ENCODE measurements at regions not wholly inside any gene's neighbourhood (a gene's known extent, or its start where the extent isn't known, plus 50 kb on each side); places are given as distances from the start of the nearest gene placed in this dataset.
"Not testable (repeated sequence)": the region's sequence is repeated elsewhere in the genome, so short reads cannot be mapped to it uniquely, and the experiment has no call there.

DNA sequence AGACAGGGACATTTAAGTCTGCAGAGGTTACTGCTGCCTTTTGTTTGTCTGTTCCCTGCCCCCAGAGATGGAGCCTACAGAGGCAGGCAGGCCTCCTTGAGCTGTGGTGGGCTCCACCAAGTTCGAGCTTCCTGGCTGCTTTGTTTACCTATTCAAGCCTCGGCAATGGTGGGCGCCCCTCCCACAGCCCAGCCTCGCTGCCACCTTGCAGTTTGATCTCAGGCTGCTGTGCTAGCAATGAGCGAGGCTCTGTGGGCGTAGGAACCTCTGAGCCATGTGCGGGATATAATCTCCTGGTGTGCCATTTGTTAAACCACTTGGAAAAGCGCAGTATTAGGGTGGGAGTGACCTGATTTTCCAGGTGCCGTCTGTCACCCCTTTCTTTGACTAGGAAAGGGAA, 942.8 kb upstream of the CELF2 start:
- H3K4me1 Mint-ChIP-seq; H3K36me3 Mint-ChIP-seq (ENCODE audit: insufficient read depth); DNase-seq (ENCODE audit: low spot score in 2 of 2); H3K4me3 Mint-ChIP-seq; H3K9me3 Mint-ChIP-seq; H3K27ac Mint-ChIP-seq (ENCODE audit: low read depth); ATAC-seq (replicated peaks; ENCODE audit: extremely low read depth, poor library complexity, severe bottlenecking); H3K27me3 Mint-ChIP-seq: not testable (repeated sequence)

DNA sequence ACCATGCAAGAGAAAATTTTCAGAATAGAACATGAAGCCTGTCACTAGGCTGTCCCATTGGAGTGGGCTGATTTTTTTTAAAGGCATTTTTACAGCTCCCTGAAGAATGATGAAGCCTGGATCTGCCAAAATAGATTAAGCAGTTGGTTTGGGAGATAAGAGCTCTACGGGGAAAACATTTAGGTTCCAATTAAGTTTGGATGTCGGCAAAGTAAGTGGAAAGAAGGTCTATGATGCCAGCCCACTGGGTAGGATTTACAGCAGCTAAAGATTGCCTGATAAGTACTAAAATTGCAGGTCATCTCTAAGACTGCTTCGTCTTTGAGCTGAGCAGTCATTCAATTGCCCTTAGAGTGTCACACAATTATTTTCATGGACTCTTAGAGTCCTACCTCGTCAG, 939.2 kb upstream of the CELF2 start:
- no peak for DNase-seq (ENCODE audit: low spot score in 2 of 2)
- H3K27ac Mint-ChIP-seq (ENCODE audit: low read depth), result no peak overlapping the region

DNA sequence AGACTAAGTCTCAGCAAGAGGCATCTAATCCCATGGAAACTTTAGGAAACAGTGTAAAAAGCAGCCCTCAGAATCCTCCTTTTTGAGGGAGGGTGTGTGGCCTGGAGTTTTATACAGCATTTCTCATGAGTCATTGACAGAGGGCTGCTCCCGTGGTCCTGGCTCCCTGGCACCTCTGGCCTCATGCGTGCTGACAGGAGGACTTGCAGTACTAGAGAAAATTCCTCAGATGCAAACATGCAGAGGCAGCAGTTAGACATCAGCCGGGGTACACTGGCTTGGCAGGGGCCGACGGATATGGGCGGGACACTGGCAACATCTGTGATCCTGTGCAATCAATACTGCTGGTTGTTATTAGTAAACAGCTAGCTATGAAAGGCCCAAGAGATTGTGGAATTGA, 925.1 kb upstream of the CELF2 start:
- H3K4me1 Mint-ChIP-seq, result no peaks in the 10 kb centered on the region
- peaks cover 7% of the 10 kb centered on the region for H3K9me3 Mint-ChIP-seq
- H3K4me3 Mint-ChIP-seq, result no peak overlapping the region
- H3K27ac Mint-ChIP-seq (ENCODE audit: low read depth), result no peak overlapping the region
- no peaks in the 10 kb centered on the region for H3K36me3 Mint-ChIP-seq (ENCODE audit: insufficient read depth)
- DNase-seq (ENCODE audit: low spot score in 2 of 2) (no peak), ATAC-seq (replicated peaks; ENCODE audit: extremely low read depth, poor library complexity, severe bottlenecking) (no peak)
- no peaks in the 10 kb centered on the region for H3K27me3 Mint-ChIP-seq

More for the DNA sequence above, 939.2 kb upstream of the CELF2 start:
- no peak for ATAC-seq (replicated peaks; ENCODE audit: extremely low read depth, poor library complexity, severe bottlenecking)
- Mint-ChIP-seq H3K9me3 (peaks cover 5% of the 10 kb centered on the region), H3K4me3 (no peak overlapping the region), H3K4me1 (no peaks in the 10 kb centered on the region), H3K36me3 (ENCODE audit: insufficient read depth) (no peaks in the 10 kb centered on the region), H3K27me3 (no peaks in the 10 kb centered on the region)

DNA sequence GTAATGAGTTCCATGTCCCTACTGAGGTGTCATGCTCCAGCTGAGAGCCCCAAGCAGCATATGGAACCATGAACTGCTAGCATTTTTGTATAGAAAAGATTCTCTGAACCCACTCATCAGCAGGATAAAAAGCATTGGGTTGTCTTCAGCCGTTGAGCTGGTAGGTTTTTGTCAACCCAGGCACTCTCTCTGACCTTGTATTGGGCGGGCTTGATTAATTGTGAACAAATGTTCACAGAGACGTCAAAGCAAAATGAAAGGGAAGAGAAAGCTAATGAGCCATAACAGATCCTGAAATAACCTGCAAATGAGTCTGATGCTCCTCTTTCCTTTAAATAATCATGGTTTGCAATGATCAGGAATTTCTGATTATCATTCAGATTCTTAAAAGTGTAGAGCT, 924.7 kb upstream of the CELF2 start:
- Mint-ChIP-seq H3K4me1 (no peaks in the 10 kb centered on the region), H3K27ac (ENCODE audit: low read depth) (no peak overlapping the region), H3K36me3 (ENCODE audit: insufficient read depth) (no peaks in the 10 kb centered on the region), H3K27me3 (no peaks in the 10 kb centered on the region), H3K9me3 (peaks cover 7% of the 10 kb centered on the region), H3K4me3 (no peak overlapping the region)
- DNase-seq (ENCODE audit: low spot score in 2 of 2), result no peak
- no peak for ATAC-seq (replicated peaks; ENCODE audit: extremely low read depth, poor library complexity, severe bottlenecking)

DNA sequence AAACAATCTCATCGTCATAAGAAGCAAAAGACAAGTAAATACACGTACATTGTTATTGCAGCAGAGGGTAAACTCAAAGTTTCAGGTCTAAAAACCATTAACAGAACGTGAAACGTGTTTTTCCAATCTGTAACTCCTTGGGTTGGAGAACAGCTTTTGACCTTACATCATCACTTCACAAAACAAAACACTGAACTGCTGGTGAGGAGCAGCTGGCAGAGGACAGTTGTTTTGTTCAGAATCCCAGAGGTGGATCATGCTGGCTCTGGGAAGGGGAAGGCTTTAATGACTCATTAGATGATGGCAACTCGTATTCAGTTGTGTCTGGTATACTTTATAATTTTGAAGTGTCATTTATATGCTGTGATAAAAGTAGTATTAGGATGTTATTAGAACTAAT, 923.0 kb upstream of the CELF2 start:
- no peaks in the 10 kb centered on the region for H3K4me1 Mint-ChIP-seq

DNA sequence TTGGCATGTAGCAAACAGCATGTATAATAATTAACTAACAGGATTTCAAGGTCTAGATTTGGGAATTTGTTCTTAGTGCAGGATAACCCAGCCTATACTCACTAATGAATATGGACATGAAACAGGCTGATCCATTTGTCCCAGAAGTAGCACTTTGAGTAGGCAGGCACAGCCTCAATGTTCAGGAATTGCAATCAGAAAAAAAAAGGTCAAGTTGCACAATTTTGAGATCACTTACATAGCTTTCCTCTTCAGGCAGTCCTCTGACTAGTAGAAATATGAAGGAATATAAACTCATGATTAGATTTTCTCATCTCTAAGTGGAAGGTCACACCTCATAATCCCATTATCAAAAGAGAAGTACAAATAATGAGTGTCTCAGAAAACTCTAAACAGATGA, 921.4 kb upstream of the CELF2 start:
- ATAC-seq (replicated peaks; ENCODE audit: extremely low read depth, poor library complexity, severe bottlenecking) (no peak), DNase-seq (ENCODE audit: low spot score in 2 of 2) (no peak)
- H3K27ac Mint-ChIP-seq (ENCODE audit: low read depth), result no peak overlapping the region
- no peaks in the 10 kb centered on the region for H3K9me3 Mint-ChIP-seq
- no peaks in the 10 kb centered on the region for H3K27me3 Mint-ChIP-seq
- H3K36me3 Mint-ChIP-seq (ENCODE audit: insufficient read depth), result no peaks in the 10 kb centered on the region
- H3K4me3 Mint-ChIP-seq, result no peak overlapping the region
- H3K4me1 Mint-ChIP-seq, result no peaks in the 10 kb centered on the region

More for the DNA sequence above, 923.0 kb upstream of the CELF2 start:
- Mint-ChIP-seq H3K9me3 (peaks cover 7% of the 10 kb centered on the region), H3K36me3 (ENCODE audit: insufficient read depth) (no peaks in the 10 kb centered on the region), H3K27ac (ENCODE audit: low read depth) (no peak overlapping the region), H3K27me3 (no peaks in the 10 kb centered on the region), H3K4me3 (no peak overlapping the region)
- ATAC-seq (replicated peaks; ENCODE audit: extremely low read depth, poor library complexity, severe bottlenecking), result no peak
- DNase-seq (ENCODE audit: low spot score in 2 of 2), result no peak

DNA sequence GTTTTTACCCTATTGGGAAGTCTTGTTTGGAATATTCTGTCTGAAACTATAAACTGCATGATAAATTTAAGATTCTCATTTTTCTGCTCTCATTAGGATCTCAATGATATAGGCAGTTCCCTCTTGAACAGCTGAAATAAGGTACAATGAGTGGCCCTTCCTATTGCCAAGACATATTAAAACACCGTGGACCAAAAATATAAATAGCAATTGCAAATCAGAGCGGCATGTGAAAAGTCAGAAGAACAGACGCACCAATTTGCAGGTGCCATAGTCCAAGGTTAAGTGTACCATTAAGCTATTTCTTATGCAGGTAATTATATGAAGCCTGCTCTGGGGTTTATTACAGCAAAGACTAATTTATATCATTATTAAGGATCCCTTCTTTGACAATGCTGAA, 920.8 kb upstream of the CELF2 start:
- no peak for ATAC-seq (replicated peaks; ENCODE audit: extremely low read depth, poor library complexity, severe bottlenecking)
- Mint-ChIP-seq H3K4me1 (no peaks in the 10 kb centered on the region), H3K36me3 (ENCODE audit: insufficient read depth) (no peaks in the 10 kb centered on the region), H3K4me3 (no peak overlapping the region), H3K9me3 (no peaks in the 10 kb centered on the region), H3K27me3 (no peaks in the 10 kb centered on the region), H3K27ac (ENCODE audit: low read depth) (no peak overlapping the region)
- no peak for DNase-seq (ENCODE audit: low spot score in 2 of 2)

DNA sequence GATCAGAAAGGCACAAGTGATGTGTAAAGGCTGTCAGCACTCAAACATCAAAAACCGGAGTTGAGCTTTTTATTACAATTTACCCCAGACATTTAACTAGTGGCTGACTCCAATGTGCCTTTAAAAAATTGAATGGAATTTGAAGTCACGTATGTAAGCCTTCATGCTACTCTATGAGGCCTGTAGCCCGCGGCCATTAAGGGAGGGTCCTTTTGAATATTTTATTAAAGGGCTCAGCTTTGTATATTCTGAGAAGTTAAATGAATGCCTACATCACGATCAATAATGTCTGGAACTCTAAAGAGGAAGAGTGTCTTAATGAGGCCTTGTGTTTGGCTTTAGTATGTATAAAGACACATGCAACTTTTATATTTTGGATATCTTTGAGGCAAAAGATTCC, 916.6 kb upstream of the CELF2 start:
- Mint-ChIP-seq H3K9me3 (peaks cover 5% of the 10 kb centered on the region), H3K36me3 (ENCODE audit: insufficient read depth) (no peaks in the 10 kb centered on the region), H3K27ac (ENCODE audit: low read depth) (no peak overlapping the region), H3K4me1 (no peaks in the 10 kb centered on the region), H3K4me3 (no peak overlapping the region), H3K27me3 (no peaks in the 10 kb centered on the region)
- DNase-seq (ENCODE audit: low spot score in 2 of 2), result no peak
- ATAC-seq (replicated peaks; ENCODE audit: extremely low read depth, poor library complexity, severe bottlenecking), result no peak

DNA sequence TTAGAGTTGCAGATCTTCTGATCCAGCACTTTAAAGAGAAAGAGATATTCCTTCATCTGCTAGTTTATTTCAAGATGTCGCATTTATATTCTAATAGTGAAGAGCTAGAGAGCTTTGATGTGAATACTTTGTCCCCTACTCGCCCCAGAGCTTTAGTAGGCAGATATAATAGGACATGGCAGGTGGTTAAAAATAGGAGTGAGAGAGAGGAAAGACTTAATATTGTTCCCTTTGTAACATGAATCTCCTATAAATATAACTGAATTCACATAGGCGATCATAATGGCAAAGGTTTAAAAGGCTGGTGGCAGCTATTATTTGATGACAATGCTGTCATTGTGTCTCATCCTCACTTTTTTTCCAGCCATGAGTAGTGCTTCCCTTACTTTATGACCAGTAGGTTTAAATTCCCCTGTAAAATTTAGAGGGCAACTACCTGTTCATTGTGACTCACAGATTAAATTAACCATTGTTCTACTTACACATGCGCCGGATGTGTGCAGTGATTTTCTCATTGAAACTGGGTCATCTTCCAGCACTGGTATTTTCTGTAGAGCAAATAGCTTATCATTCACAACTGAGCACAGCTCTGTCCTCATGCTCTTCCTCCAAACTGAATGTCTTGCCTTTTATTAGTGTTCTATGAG, 906.7 kb upstream of the CELF2 start:
- no peak for ATAC-seq (replicated peaks; ENCODE audit: extremely low read depth, poor library complexity, severe bottlenecking)
- Mint-ChIP-seq H3K9me3 (peaks cover 4% of the 10 kb centered on the region), H3K27me3 (no peaks in the 10 kb centered on the region), H3K4me3 (no peak overlapping the region), H3K36me3 (ENCODE audit: insufficient read depth) (no peaks in the 10 kb centered on the region), H3K4me1 (no peaks in the 10 kb centered on the region), H3K27ac (ENCODE audit: low read depth) (no peak overlapping the region)
- no peak for DNase-seq (ENCODE audit: low spot score in 2 of 2)

DNA sequence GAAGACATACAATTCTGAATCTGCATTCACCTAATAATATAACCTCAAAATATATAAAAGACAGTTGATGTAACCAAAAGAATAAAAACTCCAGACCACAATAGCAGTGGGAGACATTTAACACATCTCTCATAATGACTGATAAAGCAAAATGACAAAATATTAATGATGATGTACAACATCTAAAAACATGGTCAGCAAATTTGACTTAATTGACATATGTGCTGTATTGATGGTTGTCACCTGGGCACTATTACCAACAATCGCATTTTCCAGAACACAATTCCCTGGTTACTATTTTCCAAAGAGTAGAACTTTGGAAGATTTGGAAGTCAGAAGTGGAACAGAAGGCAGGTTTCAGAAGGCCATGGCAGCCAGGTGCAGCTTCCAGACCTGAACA, 899.5 kb upstream of the CELF2 start:
- Mint-ChIP-seq H3K9me3 (peaks cover 10% of the 10 kb centered on the region), H3K4me3 (no peak overlapping the region), H3K27ac (ENCODE audit: low read depth) (no peak overlapping the region), H3K27me3 (no peaks in the 10 kb centered on the region), H3K4me1 (no peaks in the 10 kb centered on the region), H3K36me3 (ENCODE audit: insufficient read depth) (no peaks in the 10 kb centered on the region)
- DNase-seq (ENCODE audit: low spot score in 2 of 2) (no peak), ATAC-seq (replicated peaks; ENCODE audit: extremely low read depth, poor library complexity, severe bottlenecking) (no peak)

DNA sequence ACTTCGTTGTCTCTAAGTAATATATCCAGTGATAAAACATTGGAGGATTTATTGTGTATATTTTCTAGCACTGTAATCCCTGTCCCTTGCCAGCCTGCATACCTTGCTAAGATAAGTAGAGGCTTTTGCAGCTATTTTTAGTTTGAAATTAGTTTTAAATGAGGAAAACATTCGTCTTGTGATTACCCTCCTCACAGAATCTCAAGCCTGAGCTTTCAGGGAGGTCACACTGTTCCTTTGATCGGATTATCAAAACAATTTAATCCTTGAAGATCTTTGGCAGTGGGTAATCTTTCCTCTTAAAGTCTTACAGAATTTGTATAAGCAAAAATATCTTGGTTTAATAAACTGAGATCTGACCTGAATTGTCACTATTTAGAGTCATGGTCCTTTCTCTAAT, 897.0 kb upstream of the CELF2 start:
- no peak overlapping the region for H3K4me3 Mint-ChIP-seq
- DNase-seq (ENCODE audit: low spot score in 2 of 2), result no peak
- H3K4me1 Mint-ChIP-seq, result no peaks in the 10 kb centered on the region
- no peak for ATAC-seq (replicated peaks; ENCODE audit: extremely low read depth, poor library complexity, severe bottlenecking)
- no peak overlapping the region for H3K27ac Mint-ChIP-seq (ENCODE audit: low read depth)
- H3K36me3 Mint-ChIP-seq (ENCODE audit: insufficient read depth), result peaks cover 4% of the 10 kb centered on the region
- H3K9me3 Mint-ChIP-seq, result peaks cover 13% of the 10 kb centered on the region
- H3K27me3 Mint-ChIP-seq, result no peaks in the 10 kb centered on the region

DNA sequence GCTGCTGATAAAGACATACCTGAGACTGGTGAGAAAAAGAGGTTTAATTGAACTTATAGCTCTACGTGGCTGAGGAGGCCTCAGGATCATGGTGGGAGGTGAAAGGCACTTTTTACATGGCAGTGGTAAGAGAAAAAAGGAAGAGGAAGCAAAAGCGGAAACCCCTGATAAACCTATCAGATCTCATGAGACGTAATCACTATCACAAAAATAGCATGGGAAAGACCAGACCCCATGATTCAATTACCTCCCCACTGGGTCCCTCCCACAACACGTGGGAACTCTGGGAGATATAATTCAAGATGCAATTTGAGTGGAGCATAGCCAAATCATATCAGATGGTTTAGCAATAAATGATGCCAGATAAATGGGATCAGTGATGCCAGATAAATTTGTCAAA, 892.0 kb upstream of the CELF2 start:
- Mint-ChIP-seq H3K4me3 (no peak overlapping the region), H3K9me3 (peaks cover 7% of the 10 kb centered on the region), H3K27me3 (no peaks in the 10 kb centered on the region), H3K4me1 (no peaks in the 10 kb centered on the region), H3K36me3 (ENCODE audit: insufficient read depth) (peaks cover 4% of the 10 kb centered on the region), H3K27ac (ENCODE audit: low read depth) (no peak overlapping the region)
- ATAC-seq (replicated peaks; ENCODE audit: extremely low read depth, poor library complexity, severe bottlenecking), result no peak
- no peak for DNase-seq (ENCODE audit: low spot score in 2 of 2)

DNA sequence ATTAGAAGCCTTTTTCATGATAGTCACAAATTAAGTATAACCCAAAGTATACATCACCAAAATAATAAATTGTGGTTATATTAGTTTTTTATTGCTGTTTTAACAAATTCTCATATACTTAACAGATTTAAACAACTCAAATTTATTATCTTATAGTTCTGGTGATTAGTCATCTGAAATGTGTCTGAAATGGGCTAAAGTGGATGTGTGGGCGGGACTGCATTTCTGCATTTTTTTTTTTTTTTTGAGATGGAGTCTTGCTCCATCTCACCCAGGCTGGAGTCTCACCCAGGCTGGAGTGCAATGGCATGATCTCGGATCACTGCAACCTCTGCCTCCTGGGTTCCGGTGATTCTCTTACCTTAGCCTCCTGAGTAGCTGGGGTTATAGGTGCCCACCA, 891.5 kb upstream of the CELF2 start:
- no peak for DNase-seq (ENCODE audit: low spot score in 2 of 2)
- H3K27ac Mint-ChIP-seq (ENCODE audit: low read depth), result no peak overlapping the region
- no peaks in the 10 kb centered on the region for H3K27me3 Mint-ChIP-seq
- H3K9me3 Mint-ChIP-seq, result peaks cover 7% of the 10 kb centered on the region
- no peak overlapping the region for H3K4me3 Mint-ChIP-seq
- H3K4me1 Mint-ChIP-seq, result no peaks in the 10 kb centered on the region
- peaks cover 4% of the 10 kb centered on the region for H3K36me3 Mint-ChIP-seq (ENCODE audit: insufficient read depth)
- ATAC-seq (replicated peaks; ENCODE audit: extremely low read depth, poor library complexity, severe bottlenecking), result no peak

DNA sequence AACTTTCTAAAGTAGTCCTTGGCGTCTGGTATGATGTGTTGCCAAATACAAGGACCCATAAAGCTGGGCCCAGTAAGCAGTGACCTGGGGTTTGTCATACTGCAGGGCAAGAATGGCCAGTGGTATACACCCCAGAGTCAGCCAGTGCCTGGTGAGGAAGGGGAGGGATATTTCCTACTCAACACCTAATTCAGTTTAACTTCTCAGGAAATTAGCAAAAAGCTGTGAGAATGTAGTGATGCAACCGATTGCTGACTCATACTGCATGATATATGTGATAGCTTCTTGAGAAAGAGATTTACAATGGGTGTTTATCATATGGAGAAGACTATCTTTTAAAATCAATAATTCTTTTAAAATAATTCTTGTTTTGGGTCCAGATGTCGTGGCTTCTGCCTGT, 889.3 kb upstream of the CELF2 start:
- Mint-ChIP-seq H3K4me3 (no peak overlapping the region), H3K4me1 (no peaks in the 10 kb centered on the region), H3K36me3 (ENCODE audit: insufficient read depth) (peaks cover 4% of the 10 kb centered on the region), H3K27ac (ENCODE audit: low read depth) (no peak overlapping the region), H3K9me3 (peaks cover 7% of the 10 kb centered on the region), H3K27me3 (no peaks in the 10 kb centered on the region)
- ATAC-seq (replicated peaks; ENCODE audit: extremely low read depth, poor library complexity, severe bottlenecking), result no peak
- DNase-seq (ENCODE audit: low spot score in 2 of 2), result no peak
